Left cardiac atrium (tissue), 4 donors: ENCODE measurements at regions not wholly inside any gene's neighbourhood (a gene's known extent, or its start where the extent isn't known, plus 50 kb on each side); places are given as distances from the start of the nearest gene placed in this dataset.
"Not testable (repeated sequence)": the region's sequence is repeated elsewhere in the genome, so short reads cannot be mapped to it uniquely, and the experiment has no call there.

Experiments used
- ATAC-seq, 2 donors: fragments of 200-7000 bp; cut with Tn5 transposase; one replicate each; pipeline ENCODE4 v1.9.1; 2020; ENCODE audit warnings: mild to moderate bottlenecking in 2 of 2, moderate library complexity in 2 of 2
- DNase-seq: peaks from one replicate; pipeline ENCODE4 v3.0.0-alpha.2; 2020
- intact Hi-C, 2 donors: fragments of 100-400 bp; cut with DNase I; formaldehyde crosslinking; loops; one replicate each; pipeline versions ENCODE4 v1.14.1 to v1.15.1; 2022 to 2023
- donor health status: DM: no; HTN: yes; CAD: no.
- donor health status: DM: no; HTN: yes; CAD: no; lungs with severe emphysema.
- donor health status: DM: yes; HTN: yes; CAD: no.
- donor health status: Dilated cardiomyopathy.

DNA sequence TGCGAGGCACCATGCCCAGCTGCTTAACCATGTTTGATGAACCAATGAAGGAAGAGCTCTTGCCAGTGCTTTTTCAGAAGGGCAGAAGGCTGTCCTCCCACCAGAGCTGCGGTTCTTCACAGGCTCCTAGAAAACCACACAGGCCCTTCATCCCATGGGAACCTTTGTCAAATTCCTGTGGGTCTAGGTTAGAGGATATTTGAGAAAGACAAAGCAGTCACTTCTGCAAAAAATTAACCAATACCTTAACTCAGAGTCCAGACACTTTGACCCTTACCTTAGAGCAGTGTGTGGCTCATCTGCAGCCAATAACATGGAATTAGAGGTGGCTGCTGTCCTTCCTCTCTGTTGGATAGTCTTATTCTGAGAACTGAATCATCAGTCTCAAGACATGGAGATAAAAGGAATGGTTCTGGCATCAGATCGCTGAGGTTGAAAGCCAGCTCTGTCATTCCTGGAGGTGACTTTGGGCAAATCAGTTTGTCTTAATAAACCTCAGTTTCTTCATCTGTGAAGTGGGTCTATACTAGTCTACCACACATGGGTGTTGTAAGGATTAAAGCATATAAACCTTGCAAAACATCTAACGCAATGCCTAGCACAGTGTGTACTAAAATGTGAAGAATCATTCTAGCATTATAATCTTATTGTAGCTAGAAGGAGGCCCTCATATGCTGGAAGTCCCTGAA is 65.1 kb upstream of the PIP4K2A start:
- DNase-seq (no peak), ATAC-seq (no peak)
- intact Hi-C loops: no loop called here

DNA sequence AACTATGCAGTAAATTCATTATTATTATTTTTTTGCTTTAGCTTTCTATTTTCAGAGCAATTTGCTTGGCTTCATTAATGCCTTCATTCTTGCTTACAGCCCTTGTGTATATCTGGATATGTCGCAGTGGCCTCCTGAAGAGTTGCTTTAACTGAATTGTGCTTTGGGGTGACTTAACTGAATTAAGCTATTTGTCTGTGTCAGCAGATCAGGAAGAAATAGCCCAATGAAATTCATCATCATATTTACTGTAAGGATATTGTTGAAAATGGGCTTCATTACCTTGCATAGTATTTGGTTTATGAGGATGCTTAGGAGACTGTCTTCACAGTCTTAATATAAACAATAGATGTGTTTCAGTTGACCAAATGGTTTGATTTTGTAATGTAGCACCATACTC is 59.7 kb upstream of the PIP4K2A start:
- no peak for DNase-seq
- intact Hi-C loops: no loop called here
- ATAC-seq: no peak

- intact Hi-C loops, DNase-seq, ATAC-seq: not testable (repeated sequence)
These were observed 57.3 kb upstream of the PIP4K2A start for GRCh38 chr10:22771631-22772030.

DNA sequence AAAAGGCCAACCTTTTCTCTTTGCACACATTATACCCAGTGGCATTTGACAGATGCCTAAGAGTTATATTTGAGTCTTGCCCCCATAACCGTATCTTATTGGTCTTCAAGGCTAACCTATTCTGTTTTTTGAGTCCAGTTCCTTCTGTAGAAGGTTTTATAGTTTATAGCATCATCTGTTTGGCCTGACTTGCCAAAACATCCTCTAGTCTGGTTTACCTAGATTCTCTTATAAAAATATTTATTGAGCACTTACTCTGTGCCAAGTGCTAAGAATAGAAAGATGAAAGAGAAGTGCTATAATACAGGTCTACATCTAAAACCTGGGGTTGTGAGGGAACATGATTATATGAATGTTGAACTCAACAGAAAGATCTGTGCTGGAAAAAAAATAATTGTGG is 55.9 kb upstream of the PIP4K2A start:
- ATAC-seq: no peak
- no peak for DNase-seq
- intact Hi-C loops: no loop called here

DNA sequence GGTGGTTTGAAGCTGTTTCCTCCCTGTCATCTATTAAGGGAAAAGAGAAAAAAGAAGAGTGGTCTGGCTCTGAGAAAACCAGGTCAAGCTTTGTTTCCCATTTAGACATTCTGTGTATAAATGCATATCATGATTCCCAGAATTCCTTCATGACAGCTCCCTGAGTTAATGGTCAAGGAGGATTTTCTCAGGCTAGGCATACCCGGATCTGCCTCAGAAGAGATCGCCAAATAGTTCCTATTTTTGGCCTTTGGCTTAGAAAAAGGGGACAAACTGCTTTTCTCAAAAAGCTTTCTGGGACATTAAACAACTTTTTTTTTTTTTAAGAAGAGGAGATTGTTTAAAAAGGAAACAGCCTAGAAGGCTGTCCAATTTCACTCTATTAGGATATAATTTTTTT is 53.5 kb upstream of the PIP4K2A start:
- no peak for ATAC-seq
- intact Hi-C loops: no loop called here
- DNase-seq: no peak

GRCh38 chr10:22766693-22767092 is 52.3 kb upstream of the PIP4K2A start:
- DNase-seq (no peak), ATAC-seq (peak; percentile 51 to 66)
- intact Hi-C loops: no loop called here

DNA sequence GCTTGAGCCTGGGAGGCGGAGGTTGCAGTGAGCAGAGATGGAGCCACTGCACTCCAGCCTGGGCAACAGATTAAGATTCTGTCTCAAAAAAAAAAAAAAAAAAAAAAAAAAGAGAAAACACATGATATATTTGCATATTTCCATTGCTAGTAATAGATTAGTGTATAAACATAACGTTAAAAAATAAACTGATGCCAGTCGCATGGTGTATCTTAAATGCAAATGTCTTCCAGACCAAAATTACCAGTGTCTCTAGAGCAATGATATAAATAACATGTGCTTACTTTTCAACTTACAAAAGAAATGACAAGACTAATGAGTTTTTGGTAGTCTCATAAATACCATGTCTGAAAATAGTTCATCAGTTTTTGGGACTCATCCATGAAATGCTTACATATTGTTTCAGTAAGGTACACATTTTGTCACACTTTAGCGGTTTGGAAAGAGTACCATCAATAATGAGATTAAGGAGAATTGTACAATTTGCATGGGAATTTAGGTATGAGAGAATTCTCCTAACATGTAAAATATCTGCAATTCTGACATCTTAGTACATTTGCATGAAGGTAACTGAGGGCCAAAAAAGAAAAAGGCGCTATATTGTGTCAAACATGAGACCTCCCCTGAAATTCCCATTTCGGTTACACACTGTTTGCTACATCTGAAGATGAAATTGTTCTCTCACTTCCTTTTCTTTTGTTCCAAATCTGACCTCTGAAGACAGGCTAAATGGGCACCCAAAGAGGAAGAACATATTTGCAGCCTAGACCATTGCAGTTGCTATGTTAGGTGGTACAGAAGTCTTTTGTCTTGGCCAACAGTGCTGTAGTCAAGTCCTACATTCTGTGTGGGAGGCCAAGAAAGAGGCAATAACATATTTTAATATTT is 51.5 kb upstream of the PIP4K2A start:
- intact Hi-C loops: no loop called here
- DNase-seq: no peak
- ATAC-seq: peak in 1 of 2 donors; percentile 46

DNA sequence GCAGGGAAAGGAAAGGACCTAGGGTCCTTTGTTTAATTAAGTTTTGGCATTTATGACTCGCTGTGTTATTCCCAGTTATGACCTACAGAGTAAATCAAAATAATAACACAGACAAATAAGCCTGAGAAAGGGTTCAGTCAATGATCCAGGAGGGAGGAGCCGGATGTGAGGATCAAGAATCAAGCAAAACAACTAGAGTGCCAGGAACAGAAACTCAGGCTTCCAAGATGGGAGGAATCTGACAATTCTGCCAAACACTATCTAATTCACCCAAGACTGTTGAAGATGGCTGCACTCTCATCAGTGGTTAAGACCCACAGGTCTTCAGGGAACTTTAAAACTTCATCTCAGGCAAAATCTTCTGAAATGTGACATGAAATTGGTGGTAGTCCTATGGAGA is 50.3 kb upstream of the PIP4K2A start:
- intact Hi-C loops: no loop called here
- ATAC-seq (peak in 1 of 2 donors; percentile 57), DNase-seq (no peak)
